ENCODE measurements at regions not wholly inside any gene's neighbourhood (a gene's known extent, or its start where the extent isn't known, plus 50 kb on each side); places are given as distances from the start of the nearest gene placed in this dataset.
"Not testable (repeated sequence)": the region's sequence is repeated elsewhere in the genome, so short reads cannot be mapped to it uniquely, and the experiment has no call there.

DNA sequence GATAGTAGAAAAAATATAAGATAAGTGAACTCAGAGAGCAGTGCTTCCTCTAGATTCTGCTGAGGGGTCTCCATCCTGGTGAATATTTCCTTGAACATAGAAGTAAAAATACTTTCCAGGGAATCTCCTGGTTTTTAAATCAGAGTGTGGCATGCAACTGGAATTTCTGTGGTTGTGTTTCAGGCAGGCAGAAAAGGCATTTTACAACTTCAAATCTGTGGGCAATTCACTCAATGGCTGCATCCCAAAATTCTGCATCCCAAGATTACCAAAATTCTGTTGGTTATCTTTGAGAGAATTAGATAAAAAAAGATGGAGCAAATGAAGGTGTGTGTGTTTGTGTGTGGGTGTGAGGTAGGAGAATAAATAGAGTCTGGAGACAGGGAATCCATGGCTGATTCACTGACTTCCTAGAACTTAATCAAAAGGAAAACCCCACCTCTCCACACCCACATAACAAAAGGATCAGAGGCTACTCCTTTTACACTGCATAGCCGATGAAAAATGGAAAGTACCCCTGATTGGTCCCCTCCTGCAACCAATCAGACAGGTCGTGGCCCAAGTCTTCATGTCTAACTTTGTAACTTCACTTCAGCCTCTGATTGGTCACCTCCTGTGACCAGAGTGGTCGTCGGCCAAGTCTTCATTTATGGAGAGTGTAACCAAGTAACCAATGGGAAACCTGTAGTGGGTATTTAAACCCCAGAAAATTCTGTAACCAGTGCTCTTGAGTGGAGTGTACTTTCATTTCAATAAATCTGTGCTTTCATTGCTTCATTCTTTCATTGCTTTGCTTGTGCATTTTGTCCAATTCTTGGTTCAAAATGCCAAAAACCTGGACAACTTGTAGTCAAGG is 112.8 kb downstream of the DLEU7 start:
- no peak for DNase-seq

- DNase-seq, result no peak
Measured at GRCh38 chr13:50731400-50731799, 112.1 kb downstream of the DLEU7 start.

GRCh38 chr13:50732712-50733111 is 110.8 kb downstream of the DLEU7 start:
- no peak for DNase-seq

- no peak for DNase-seq
Measured at GRCh38 chr13:50733392-50733791, 110.1 kb downstream of the DLEU7 start.

DNA sequence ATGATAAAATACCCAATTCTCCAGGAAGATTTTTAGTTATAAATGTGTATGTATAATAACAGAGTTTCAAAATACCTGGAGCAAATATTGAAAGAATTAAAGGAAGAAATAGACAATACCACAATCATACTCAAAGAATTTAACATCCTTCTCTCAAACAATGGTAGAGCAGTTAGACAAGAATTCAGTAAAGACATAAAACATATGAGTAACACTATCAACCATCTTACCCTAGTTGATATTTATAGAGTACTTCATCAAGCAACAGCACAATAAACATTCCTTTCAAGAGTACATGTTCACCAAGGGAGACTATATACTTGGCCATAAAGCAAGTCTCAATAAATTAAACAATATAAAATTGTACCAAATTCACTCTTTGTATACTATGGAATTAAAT is 108.4 kb downstream of the DLEU7 start:
- DNase-seq, result no peak

DNA sequence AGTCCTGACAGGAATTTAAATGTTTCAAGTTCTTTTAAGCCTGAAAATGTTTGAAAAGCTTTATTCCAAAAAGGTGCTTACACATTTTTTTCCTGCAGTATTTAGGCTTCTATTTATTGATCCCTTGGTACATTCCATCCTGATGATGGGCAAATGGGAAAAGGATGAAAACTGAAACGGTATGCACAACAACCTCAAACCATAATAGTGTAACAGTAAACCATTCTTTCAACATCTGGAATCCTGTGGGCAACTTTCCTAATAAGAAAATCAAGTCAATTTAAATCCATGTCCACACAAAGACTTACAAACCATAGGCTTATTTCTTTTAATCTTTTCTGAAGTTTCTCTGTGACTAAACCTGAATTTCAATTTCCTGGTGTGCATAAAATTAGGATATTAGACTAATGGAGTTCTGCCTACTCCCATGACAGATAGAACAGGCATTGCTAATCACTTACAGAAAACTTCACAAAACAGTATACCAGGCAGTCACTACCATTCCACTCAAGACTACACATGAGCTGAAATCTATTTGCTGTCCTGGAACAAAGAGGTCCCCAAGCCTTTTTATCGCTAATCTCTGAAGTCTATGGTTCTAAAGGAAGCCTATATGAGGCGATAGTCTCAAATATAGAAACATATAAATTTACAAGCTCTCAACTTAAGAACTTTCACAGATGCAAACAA is 103.3 kb downstream of the DLEU7 start:
- DNase-seq, result no peak

DNA sequence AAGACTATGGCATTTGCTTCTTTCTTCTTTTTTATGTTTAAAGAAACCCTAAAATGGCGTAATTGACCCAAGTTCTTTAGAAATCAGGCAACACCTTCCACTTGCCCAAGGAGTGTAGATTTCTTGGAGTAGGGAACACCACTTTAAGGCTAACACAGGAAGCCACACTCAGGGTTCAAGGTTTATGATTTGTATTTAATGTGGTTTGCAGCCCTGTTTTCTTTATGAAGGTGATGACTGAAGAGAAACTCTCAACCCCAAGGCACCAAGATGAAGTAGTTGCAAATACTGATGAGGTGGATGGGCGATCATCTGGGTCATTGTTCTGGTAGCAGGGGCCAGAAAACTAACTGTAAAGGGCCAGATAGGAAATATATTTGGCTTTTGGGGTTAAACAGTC is 101.1 kb downstream of the DLEU7 start:
- DNase-seq, result no peak

GRCh38 chr13:50742968-50743367 is 100.5 kb downstream of the DLEU7 start:
- DNase-seq, result no peak

GRCh38 chr13:50744116-50744660 is 99.3 kb downstream of the DLEU7 start:
- no peak for DNase-seq

DNA sequence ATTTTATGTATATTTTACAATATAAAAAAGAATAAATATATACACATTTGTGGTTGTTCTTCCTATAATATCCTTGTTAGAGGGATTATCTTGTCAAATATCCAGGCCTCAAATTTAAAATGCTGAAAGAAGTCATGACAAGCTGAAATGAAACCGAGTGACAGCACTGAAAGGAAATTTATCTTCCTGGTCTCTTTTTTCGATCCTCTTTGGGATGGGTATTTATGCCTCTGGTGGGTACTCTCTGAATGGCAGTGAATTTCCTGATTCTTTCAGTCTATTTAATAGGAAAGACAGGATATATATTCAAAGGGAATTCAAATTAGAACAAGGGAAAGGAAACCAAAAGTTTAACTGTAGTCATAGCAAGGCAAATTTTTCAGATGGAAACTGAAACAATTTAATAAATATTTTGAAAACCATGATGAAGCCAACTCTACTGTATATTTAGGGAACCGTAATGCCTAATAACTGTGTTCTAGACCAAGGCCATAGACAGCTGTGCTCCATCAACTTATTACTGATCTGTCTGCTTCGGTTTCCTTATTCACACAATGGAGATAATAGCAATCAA is 97.9 kb downstream of the DLEU7 start:
- DNase-seq, result no peak

DNA sequence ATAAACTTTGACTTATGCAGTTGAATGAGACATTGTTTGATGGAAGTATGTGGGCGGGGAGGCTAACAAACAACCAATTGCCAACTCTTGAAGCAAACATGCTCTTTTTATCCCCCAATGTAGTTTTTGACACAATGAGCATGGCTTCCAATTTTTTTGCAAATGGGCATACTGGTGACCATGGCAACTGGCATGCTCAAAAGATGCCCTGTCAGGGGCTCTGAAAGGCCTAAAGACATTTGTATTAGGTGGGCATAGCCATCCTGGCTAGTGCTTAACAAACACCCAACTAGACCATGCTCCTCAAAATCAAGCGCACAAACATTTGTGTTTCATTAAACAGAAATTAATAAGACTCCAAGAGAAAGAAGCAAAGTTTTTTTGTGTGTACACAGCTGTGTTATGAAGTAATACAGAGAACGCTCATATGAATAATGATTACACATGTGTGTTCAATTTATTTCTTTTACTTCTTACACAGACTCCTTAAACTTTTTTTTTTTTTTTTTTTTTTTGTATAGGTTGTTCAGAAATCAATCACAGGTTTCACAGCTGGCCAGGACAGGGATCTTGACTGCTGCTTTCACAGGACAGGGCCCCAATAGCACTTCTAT is 95.6 kb downstream of the DLEU7 start:
- no peak for DNase-seq

- not testable (repeated sequence) for DNase-seq
Measured at GRCh38 chr13:50753221-50753620, 90.3 kb downstream of the DLEU7 start.

DNA sequence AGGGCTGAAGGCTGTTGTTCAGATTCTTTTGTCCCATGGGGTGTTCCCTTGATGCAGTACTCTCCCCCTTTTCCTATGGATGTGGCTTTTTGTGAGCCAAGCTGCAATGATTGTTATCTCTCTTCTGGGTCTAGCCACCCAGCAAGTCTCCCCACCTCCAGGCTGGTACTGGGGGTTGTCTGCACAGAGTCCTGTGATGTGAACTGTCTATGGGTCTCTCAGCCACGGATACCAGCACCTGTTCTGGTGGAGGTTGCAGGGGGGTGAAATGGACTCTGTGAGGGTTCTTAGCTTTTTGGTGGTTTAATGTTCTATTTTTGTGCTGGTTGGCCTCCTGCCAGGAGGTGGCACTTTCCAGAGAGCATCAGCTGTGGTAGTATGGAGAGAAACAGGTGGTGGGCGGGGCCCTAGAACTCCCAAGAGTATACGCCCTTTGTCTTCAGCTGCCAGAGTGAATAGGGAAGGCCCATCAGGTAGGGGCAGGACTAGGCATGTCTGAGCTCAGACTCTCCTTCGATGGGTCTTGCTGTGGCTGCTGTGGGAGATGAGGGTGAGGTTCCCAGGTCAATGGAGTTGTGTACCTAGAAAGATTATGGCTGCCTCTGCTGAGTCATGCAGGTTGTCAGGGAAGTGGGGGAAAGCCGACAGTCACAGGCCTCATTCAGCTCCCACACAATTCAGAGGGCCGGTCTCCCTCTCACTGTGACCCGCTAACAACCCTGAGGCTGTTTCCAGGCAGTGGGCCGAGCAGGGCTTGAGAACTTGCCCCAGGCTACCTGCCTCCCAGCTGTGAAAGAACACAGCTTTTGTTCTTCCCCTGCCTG is 87.4 kb downstream of the DLEU7 start:
- DNase-seq, result not testable (repeated sequence)

- no peak for DNase-seq
Measured at GRCh38 chr13:50757008-50757407, 86.5 kb downstream of the DLEU7 start.

DNA sequence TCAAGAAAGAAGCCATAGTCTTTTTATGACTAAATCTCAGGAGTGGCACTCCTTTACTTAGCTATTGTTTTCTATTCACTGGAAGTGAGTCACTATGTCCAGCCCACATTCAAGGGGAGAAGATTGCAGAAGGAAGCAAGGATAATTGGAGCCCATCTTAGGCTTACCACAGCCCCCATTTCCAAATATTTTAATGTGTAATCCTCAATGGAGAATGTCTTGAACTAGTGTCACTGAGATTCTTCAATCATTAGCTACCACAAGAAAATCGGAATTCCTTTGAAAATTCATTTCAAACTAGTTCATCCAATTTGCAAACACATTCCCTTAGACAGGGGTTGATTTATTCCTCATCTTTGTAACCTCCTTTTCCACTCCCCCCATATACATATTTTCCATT is 84.7 kb downstream of the DLEU7 start:
- DNase-seq, result no peak

DNA sequence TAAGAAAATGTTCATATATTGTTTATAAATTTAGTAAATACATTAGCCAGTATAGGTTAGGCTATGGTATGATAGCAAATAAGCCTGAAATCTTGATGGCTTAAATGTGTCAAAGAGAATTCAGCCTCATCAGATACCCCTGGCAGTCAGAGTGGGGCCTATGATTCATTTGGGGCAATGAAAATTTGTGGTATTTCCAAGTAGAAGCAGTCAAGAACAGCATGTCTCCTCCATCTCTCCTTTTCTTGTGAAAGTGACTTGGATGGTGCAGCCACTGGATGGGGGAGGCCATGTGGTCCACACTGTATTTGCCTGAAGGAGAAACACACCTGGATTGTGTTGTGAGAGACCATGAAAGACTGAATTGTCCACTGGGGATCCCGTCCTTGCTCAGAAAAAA is 82.7 kb downstream of the DLEU7 start:
- no peak for DNase-seq

GRCh38 chr13:50761406-50761805 is 82.1 kb downstream of the DLEU7 start:
- no peak for DNase-seq

DNA sequence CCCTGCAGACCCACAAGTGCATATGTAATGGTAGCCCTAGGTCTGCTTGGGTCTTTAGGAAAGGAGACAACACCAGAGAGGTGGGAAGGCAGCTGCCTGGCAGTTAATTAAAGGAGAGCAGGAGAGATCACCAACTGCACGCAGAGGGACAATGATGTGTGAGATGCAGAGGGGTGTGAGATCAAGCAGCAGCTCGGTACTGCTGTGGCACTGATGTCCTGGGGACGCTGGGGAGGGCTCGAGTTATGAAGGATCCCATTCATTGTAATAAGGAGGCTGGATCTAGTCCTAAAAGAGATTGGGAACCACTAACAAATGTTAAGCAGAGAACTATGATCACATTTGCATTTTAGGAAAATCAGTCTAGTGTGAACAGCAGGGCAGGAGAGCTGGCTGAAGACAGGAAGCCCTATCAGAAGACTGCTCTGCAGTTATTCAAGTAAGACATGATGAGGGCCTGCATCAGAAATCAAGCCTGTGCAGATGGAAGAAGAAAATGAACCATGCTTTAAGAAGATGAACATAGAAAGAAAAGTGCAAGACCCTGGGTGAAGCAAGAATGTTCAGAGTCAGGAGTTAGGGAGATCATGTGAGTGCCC is 80.4 kb downstream of the DLEU7 start:
- DNase-seq, result peak in 8 of 51 donors; percentile 2 to 18 (median 4)

GRCh38 chr13:50766013-50766412 is 77.5 kb downstream of the DLEU7 start:
- peak in 15 of 51 donors; percentile 2 to 28 (median 14) for DNase-seq

DNA sequence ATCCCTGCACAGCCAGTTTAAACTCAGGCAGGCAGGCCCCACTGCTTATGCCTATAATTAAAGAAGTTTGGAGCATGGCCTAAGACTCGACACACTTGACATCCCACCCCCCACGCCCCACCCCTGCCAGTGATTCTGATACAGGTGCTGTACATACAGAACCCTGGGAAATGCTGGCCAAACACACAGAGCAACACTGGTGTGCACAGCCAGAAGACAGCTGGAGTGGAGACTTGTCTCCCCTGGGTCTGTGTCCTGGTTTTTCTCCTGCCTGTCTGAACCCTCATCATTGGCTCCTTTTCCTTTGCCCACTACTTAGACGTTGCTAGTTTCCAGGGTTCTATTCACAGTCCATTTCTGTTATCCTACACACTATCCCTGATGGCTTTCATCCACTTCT is 76.8 kb downstream of the DLEU7 start:
- DNase-seq, result no peak

- DNase-seq, result not testable (repeated sequence)
Measured at GRCh38 chr13:50772881-50773280, 70.6 kb downstream of the DLEU7 start.
